Upper lobe of left lung (tissue), 6 donors: ENCODE measurements at regions not wholly inside any gene's neighbourhood (a gene's known extent, or its start where the extent isn't known, plus 50 kb on each side); places are given as distances from the start of the nearest gene placed in this dataset.

Experiments
- ATAC-seq, 2 donors: fragments of 200-7000 bp; cut with Tn5 transposase; one replicate each; pipeline ENCODE4 v1.9.1; 2022; ENCODE audit warnings: mild to moderate bottlenecking in 2 of 2, moderate library complexity in 2 of 2; ENCODE audit not compliant: low FRiP score in 2 of 2
- DNase-seq, 2 donors: peaks; one replicate each; pipeline ENCODE4 v3.0.0-alpha.2; 2019 to 2020
- H3K27ac ChIP-seq, 4 donors: fragments of 200-600 bp; sonication (generic); one replicate each; pipeline ENCODE4 v1.5.1; 2016 to 2019
- H3K27me3 ChIP-seq, 4 donors: fragments of 200-600 bp; sonication (generic); one replicate each; pipeline ENCODE4 v1.5.1; 2017 to 2019
- H3K36me3 ChIP-seq, 4 donors: fragments of 200-600 bp; sonication (generic); one replicate each; pipeline ENCODE4 v1.5.1; 2016 to 2019
- H3K4me1 ChIP-seq, 4 donors: fragments of 200-600 bp; sonication (generic); one replicate each; pipeline ENCODE4 v1.5.1; 2018 to 2019
- H3K4me3 ChIP-seq, 4 donors: fragments of 200-600 bp; sonication (generic); one replicate each; pipeline ENCODE4 v1.5.1; 2017 to 2019; ENCODE audit warnings: mild to moderate bottlenecking in 2 of 4, moderate library complexity in 1 of 4
- H3K9me3 ChIP-seq, 4 donors: fragments of 200-600 bp; sonication (generic); one replicate each; pipeline ENCODE4 v1.5.1; 2018 to 2019
- EP300 ChIP-seq, 4 donors: sonication (generic); formaldehyde crosslinking; IDR thresholded peaks; one replicate each; pipeline ENCODE4 v1.5.1; 2017; ENCODE audit warnings: antibody characterized with exemption in 4 of 4, control low read depth in 2 of 4
- POLR2A ChIP-seq, 4 donors: fragments of 450-650 bp; IDR thresholded peaks; one replicate each; pipeline ENCODE4 v1.5.1; 2016 to 2017; ENCODE audit warnings: antibody characterized with exemption in 4 of 4, mild to moderate bottlenecking in 2 of 4
- POLR2AphosphoS5 ChIP-seq, 2 donors: sonication (generic); formaldehyde crosslinking; IDR thresholded peaks; one replicate each; pipeline ENCODE4 v1.5.1; 2017; ENCODE audit warnings: antibody characterized with exemption in 2 of 2
- WGBS, 2 donors: methylation state at CpG; one replicate each; pipeline ENCODE4 v1.1.5; 2017 to 2018; 5-methylcytosine and 5-hydroxymethylcytosine counted together
- TF ChIP-seq, protein P1 (sequence below), 6 experiments: fragments of 450-650 bp in 4 of 6; fragments of 200-600 bp in 2 of 6; sonication (generic) in 2 of 6; IDR thresholded peaks; one replicate each; pipeline ENCODE4 v1.5.1; 2016 to 2019; ENCODE audit warnings: antibody characterized with exemption in 6 of 6
- donor health status: DM: no; HTN: no; CAD: no; lungs with moderate emphysema.
- donor health status: DM: no; HTN: yes; CAD: no; lungs with severe emphysema.

- no peak overlapping the region for H3K4me3 ChIP-seq
- H3K27me3 ChIP-seq, result no peaks in the 10 kb centered on the region
- H3K27ac ChIP-seq, result no peak overlapping the region
- no peaks in the 10 kb centered on the region for H3K4me1 ChIP-seq
- no peaks in the 10 kb centered on the region for H3K36me3 ChIP-seq
- TF ChIP-seq, protein P1, sequence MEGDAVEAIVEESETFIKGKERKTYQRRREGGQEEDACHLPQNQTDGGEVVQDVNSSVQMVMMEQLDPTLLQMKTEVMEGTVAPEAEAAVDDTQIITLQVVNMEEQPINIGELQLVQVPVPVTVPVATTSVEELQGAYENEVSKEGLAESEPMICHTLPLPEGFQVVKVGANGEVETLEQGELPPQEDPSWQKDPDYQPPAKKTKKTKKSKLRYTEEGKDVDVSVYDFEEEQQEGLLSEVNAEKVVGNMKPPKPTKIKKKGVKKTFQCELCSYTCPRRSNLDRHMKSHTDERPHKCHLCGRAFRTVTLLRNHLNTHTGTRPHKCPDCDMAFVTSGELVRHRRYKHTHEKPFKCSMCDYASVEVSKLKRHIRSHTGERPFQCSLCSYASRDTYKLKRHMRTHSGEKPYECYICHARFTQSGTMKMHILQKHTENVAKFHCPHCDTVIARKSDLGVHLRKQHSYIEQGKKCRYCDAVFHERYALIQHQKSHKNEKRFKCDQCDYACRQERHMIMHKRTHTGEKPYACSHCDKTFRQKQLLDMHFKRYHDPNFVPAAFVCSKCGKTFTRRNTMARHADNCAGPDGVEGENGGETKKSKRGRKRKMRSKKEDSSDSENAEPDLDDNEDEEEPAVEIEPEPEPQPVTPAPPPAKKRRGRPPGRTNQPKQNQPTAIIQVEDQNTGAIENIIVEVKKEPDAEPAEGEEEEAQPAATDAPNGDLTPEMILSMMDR (IDR thresholded peaks at IDR 0.05), result no peak
- TF ChIP-seq POLR2A (IDR thresholded peaks at IDR 0.05) (no peak), POLR2AphosphoS5 (IDR thresholded peaks at IDR 0.05) (no peak), EP300 (IDR thresholded peaks at IDR 0.05) (no peak)
- ATAC-seq (peak in 1 of 2 donors; percentile 36), DNase-seq (no peak)
- WGBS, 2 donors, result 85 to 93% methylated on average over 1 of the region's 1 CpG
- no peaks in the 10 kb centered on the region for H3K9me3 ChIP-seq
Measured at GRCh38 chr4:185945252-185945651, 123.7 kb upstream of the TLR3 start.

DNA sequence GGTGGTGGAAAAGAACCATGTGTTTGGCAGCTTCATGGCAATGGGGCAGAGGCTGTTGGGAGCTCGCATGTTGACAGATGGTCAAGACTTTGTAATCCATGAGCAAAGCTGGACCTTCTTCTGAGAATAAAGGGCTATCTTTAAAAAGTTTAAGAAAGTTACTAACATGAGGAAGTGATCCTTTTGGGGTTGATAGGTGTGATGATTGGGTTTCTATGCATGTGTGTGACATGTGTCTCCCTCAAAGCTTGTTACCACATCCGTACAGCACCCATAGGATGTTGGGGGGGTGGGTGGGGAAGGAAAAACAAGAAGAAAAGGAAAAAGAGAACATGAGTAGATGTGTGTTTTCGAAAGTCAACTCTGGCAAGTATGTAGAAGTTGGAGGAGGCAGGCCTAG lies 123.0 kb upstream of the TLR3 start:
- no peak for TF ChIP-seq POLR2A (IDR thresholded peaks at IDR 0.05)
- TF ChIP-seq, protein P1 (IDR thresholded peaks at IDR 0.05), result no peak
- TF ChIP-seq EP300 (IDR thresholded peaks at IDR 0.05), result no peak
- TF ChIP-seq POLR2AphosphoS5 (IDR thresholded peaks at IDR 0.05), result no peak
- Histone ChIP-seq H3K27me3 (no peaks in the 10 kb centered on the region), H3K4me3 (no peak overlapping the region), H3K36me3 (no peaks in the 10 kb centered on the region), H3K9me3 (no peaks in the 10 kb centered on the region), H3K27ac (no peak overlapping the region), H3K4me1 (no peaks in the 10 kb centered on the region)
- 79 to 87% methylated on average over 3 of the region's 3 CpGs for WGBS, 2 donors
- DNase-seq, result no peak
- no peak for ATAC-seq

- TF ChIP-seq, protein P1 (IDR thresholded peaks at IDR 0.05), result no peak
- TF ChIP-seq POLR2AphosphoS5 (IDR thresholded peaks at IDR 0.05), result no peak
- TF ChIP-seq EP300 (IDR thresholded peaks at IDR 0.05), result no peak
- TF ChIP-seq POLR2A (IDR thresholded peaks at IDR 0.05), result no peak
- WGBS, 2 donors, result 77 to 78% methylated on average over 5 of the region's 5 CpGs
Measured at GRCh38 chr4:185950891-185951290, 118.1 kb upstream of the TLR3 start.

GRCh38 chr4:185955151-185955770 lies 113.7 kb upstream of the TLR3 start:
- 87 to 89% methylated on average over 7 of the region's 7 CpGs for WGBS, 2 donors
- ATAC-seq, result no peak
- no peak for TF ChIP-seq POLR2AphosphoS5 (IDR thresholded peaks at IDR 0.05)
- TF ChIP-seq, protein P1 (IDR thresholded peaks at IDR 0.05), result no peak
- no peak for TF ChIP-seq EP300 (IDR thresholded peaks at IDR 0.05)
- no peak for TF ChIP-seq POLR2A (IDR thresholded peaks at IDR 0.05)
- H3K4me1 ChIP-seq, result no peaks in the 10 kb centered on the region
- no peaks in the 10 kb centered on the region for H3K36me3 ChIP-seq
- H3K27me3 ChIP-seq, result no peaks in the 10 kb centered on the region
- H3K4me3 ChIP-seq, result no peak overlapping the region
- no peak for DNase-seq
- H3K27ac ChIP-seq, result no peak overlapping the region
- H3K9me3 ChIP-seq, result no peaks in the 10 kb centered on the region

More at GRCh38 chr4:185950891-185951290, 118.1 kb upstream of the TLR3 start:
- H3K36me3 ChIP-seq, result no peaks in the 10 kb centered on the region
- DNase-seq (no peak), ATAC-seq (no peak)
- no peak overlapping the region for H3K27ac ChIP-seq
- no peaks in the 10 kb centered on the region for H3K9me3 ChIP-seq
- no peak overlapping the region for H3K4me3 ChIP-seq
- no peaks in the 10 kb centered on the region for H3K4me1 ChIP-seq
- no peaks in the 10 kb centered on the region for H3K27me3 ChIP-seq
